Occipital lobe (tissue), 1 donor: ENCODE measurements at regions not wholly inside any gene's neighbourhood (a gene's known extent, or its start where the extent isn't known, plus 50 kb on each side); places are given as distances from the start of the nearest gene placed in this dataset.
"Not testable (repeated sequence)": the region's sequence is repeated elsewhere in the genome, so short reads cannot be mapped to it uniquely, and the experiment has no call there.

ENCODE experiments used
- DNase-seq: peaks from one replicate; lab custom pipeline; 2025; lab: John Stamatoyannopoulos, UW

GRCh38 chr7:156590212-156590611 lies 50.4 kb upstream of the RNF32 start:
- DNase-seq, result no peak

- DNase-seq, result no peak
Observed at GRCh38 chr7:156589808-156590207, 50.8 kb upstream of the RNF32 start.

GRCh38 chr7:156585926-156586325 lies 54.6 kb upstream of the RNF32 start:
- no peak for DNase-seq

DNA sequence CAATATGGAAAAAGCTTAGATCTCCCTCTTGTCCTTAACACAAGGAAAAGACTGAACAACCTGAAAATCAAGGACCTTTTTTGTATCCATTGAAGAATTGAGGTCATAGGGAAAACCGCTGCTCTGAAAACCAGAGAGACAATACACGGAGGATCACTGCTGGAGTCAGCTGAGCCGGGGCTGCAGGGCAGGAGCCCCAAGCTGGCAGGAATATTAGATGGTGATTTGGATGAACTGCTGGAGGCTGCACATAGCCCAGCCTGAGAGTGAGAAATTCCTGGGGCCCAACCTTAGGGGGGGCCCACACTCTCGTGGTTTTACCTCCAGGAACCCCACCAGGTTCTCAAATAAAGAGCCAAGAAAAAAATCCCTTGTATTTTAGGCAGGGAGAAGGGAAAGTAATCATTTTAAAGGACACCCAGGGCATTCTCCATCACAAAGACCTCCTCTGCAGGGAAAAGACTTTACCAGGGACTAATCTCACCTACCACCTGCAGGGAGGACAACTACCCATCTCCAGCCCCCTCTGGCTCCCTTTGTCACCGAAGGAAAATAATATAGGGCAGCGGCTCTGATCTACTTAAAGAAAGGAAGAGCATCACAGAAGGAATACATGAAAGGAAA lies 55.4 kb upstream of the RNF32 start:
- no peak for DNase-seq

- DNase-seq, result no peak
Observed at GRCh38 chr7:156582591-156583123, 57.9 kb upstream of the RNF32 start.

DNA sequence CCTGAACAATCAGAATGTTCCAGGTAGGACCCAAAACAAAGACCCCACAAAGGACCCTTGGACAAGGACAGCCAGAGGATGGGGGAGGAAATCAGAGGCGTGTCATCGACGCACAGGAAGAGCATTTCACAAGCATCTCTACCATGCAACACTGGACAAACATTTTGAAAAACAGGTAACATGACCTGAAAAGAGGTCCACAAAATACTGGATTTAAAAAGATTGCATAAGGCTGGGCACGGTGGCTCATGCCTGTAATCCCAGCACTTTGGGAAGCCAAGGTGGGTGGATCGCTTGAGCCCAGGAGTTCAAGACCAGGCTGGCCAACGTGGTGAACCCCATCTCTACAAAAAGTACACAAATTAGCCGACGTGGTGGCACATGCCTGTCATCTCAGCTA lies 60.5 kb upstream of the RNF32 start:
- no peak for DNase-seq

DNA sequence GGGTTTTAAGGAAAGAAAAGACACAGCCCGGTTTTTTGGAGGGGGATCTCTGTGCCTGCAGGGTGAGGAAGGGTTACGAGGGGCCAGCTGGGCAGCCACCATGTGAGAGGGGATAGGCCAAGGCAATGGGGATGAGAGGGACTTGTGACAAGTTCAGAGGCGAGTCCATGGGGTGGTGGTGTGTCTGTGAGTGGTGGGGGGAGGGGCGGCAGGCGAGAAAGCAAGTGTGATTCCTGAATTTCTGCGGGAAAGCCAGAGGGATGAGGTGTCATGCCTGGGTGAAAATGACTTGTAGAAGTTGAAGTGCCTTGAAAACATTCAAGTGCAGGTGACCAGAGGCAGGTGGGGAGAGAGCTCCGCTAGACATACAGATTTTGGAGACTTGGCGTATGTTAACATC lies 61.0 kb upstream of the RNF32 start:
- no peak for DNase-seq

DNA sequence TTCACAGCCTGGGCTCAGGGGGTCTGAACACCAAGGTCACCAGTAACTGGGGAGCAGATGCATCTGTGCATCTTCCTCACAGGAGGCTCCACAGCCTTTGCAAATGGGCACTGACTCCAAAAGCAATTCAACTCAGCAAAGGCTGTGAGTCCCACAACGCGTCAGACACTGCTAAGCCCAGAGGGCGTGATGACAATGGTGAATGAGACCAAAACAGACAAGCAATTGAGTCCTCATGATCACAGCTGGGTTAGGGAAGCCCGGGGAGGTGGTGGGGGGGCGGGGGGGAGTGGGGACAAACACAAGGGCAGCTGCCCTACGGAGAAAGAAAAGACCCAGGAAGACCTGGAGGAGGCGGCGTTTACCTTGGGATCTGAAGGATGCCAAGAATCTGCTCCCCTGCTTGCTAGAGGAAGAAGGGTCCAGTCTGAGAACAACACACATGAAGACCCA lies 61.6 kb upstream of the RNF32 start:
- peak; percentile 53 for DNase-seq

DNA sequence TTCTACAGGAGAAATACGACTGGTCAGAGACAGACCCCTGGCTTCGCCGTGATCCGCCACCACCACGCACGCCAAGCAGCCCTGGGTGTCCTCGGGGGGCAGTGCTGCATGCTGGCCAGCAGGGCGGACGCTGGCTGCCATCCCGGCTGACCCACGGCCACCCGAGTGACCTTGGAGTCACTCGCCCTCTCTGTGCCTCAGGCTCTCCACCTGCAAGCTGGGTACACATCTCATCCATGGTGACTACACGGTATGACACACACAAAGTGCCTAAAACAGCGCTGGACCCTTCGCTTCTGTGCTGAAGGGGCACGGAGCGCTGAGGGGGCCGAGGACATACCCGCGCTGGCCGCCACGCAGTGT lies 62.0 kb upstream of the RNF32 start:
- DNase-seq, result no peak

- DNase-seq, result peak; percentile 4
Observed at GRCh38 chr7:156577645-156578577, 62.7 kb upstream of the RNF32 start.

DNA sequence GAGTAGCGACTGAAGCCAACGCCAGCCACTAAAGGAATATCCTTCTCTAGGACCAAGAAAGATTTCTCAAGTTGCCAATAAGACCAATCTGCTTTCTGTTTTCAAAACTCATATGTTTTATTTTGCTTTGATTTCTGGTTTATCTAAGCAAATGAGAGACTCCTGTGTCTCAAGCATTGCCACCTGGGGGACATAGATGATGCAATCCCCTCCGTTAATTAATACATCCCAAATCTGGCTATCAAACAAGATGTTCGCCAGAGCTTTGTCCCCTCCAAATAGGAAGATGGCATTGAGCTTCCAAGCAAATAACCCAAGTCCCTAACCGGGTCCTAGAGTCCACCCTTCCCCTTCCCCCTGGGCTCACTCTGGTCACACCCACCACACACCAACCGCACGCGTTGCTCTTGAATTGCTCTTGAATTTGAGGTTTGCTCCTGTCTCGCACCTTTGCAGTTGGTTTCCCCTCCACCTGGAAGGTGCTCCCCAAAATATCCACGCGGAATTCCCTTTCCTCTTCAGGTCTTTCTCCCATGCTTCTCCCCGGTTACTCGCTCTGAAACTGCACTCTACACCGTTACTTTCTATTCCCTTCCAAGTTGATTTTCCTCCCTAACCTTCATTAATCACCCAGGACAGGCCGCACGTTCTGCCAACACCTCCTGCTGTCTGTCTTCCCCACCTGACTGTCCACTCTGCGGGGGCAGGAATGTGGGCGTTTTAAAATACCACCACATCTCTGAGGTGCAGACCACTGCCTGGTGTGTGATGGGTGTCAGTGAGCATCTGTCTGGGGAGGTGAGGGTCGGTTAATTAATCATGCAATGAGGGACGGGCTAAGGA lies 64.1 kb upstream of the RNF32 start:
- no peak for DNase-seq

DNA sequence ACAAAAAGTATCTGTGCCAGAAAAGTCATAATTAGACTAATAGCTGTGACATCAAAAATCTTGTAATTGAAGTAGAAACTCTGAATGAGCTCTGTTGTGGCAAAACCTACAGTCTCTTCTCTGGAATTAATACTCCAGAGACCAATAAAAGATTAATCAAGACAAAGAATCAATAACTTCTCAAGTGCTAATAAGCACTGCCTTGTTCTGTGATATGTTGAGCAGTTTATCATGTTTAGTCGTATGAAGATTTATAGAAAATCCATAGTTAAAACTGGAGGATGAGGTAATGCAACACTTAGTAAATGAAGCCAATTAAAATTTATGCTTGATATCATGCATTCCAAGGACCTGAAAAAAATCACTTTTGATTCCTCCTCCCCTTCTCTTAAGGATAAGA lies 72.3 kb upstream of the RNF32 start:
- no peak for DNase-seq

DNA sequence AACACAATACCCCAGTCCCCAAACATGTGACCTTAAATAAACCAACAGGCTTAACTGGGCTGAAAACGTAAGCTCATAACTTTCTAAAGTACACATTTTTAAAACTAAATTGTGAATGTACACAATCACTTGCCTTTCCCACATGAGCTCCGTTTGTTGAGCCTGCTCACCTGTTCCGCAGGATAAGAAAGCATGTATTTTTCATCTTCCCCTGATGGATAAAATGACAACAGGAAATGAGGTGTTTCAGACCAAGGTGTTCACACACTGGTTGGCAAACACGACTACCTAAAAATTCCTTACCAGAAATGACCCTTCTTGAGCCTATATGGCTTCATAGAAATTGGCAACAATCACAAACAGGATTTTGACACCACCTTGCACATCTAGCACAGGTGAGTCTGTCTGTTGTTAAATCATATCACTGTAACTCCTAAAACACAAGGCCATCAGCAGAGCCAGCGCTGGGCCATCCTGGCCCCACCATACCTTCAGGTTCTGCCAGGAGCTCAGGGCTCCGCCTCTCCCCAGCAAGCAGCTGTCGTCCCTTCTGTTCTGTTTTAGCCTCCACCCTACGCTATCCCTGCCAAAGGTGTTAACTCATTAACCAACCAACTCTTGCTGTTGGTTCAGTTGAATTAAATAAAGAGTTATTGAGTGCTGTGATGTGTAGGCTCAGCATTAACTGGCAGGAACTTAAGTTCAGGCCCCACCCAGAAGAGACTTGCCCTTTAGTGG lies 73.6 kb upstream of the RNF32 start:
- no peak for DNase-seq

DNA sequence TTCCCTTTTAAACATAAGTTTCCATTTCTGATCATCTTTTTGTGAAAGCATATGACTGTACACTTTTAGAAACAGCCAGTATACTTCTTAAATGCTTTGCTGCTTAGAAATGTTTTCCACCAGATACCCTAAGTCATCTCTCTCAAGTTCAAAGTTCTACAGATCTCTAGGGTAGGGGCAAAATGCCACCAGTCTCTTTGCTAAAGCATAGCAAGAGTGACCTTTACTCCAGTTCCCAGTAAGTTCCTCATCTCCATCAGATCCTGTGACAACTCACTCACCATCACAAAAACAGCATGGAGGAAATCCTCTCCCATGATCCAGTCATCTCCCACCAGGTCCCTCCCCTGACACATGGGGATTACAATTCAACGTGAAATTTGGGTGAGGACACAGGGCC lies 75.6 kb upstream of the RNF32 start:
- DNase-seq, result not testable (repeated sequence)

DNA sequence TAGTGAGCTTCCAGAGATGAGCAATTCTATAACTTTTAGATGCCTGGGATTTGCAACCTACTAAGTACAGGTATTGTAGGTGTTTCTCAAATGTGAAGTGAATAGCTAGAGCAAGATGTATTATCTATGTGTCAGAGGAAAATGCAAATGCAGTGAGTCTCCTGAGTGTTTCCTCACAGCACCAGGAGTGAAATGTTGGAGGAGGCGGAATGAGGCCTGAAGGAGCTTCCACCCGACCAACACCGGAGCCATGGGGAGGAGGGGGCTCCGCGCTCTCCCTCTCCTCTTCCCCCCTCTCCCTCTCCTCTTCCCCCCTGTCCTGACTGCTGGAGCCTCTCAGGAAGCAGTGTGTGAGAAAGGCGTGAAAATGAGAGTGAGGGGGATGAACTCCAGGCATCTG lies 79.9 kb upstream of the RNF32 start:
- DNase-seq, result no peak

GRCh38 chr7:156560075-156560474 lies 80.5 kb upstream of the RNF32 start:
- no peak for DNase-seq

DNA sequence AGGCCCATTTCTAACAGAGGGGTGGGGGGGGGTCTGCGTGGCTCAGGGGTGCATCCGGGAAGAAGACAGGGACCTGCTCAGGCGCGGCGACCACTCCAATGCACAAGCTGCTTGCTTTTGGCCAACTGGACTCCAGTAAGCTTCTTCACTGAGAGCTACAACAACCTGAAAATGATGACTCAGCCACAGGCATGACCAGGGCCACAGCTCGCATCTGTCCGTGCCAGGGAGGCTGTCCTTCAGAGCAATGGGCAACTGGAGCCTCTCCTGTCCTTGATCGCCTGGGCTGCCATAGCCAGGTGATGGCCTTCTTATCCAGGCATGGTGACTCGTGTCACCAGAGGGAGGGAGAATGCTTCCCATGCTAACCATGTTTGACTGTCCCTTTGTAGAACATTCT lies 81.6 kb upstream of the RNF32 start:
- no peak for DNase-seq

DNA sequence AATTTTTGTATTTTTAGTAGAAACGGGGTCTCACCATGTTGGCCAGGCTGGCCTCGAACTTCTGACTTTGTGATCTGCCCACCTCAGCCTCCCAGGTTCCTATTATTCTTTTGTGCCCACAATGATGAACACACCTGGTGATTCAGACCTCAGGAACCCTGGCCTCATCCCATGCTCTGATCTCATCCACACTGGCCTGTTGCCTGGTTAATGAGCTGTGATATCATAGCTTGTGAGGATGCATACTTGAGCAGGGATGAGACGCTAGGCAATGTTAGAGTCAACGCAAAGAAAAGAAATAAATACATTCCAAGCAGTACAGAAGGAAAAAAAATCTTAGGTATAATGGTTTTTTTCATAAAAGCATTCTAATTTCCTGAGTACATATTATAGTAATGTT lies 82.4 kb upstream of the RNF32 start:
- DNase-seq, result no peak

DNA sequence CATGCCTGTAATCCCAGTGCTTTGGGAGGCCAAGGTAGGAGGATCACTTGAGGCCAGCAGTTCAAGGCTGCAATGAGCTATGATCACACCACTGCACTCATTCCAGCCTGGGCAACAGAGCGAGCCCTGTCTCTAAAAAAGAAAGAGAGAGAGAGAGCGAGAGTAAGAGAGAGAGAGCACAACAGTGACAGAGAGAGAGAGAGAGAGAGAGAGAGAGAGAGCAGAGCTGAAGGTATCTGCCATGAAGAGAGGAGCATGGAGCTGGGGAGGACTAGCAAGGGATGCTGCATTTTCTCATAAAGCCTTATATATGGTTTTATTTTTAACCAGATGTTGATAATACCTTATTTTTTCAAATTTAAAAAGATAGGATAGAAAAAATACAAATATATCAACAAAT lies 84.5 kb upstream of the RNF32 start:
- DNase-seq, result no peak

- no peak for DNase-seq
Observed at GRCh38 chr7:156554488-156554887, 86.1 kb upstream of the RNF32 start.

DNA sequence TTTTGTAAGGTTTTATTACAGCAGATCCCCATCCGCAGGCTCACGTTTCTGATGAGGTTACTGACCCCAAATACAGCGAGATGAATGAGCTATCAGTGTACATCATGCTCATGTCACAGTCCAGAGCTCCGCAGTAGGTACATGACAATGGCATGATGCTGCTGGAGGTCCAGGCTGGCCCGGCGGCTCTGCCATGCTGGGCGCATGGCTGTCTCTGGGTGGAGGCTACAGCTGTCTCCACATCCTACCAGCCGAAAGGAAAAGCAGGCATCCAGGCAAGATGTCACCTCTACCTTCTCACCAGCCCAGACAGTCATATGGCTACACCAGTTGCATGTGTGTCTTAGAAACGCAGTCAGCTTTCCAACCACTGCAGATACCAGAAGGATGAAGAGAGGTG lies 90.9 kb upstream of the RNF32 start:
- DNase-seq, result no peak
